ENCODE measurements at regions not wholly inside any gene's neighbourhood (a gene's known extent, or its start where the extent isn't known, plus 50 kb on each side); places are given as distances from the start of the nearest gene placed in this dataset.

DNA sequence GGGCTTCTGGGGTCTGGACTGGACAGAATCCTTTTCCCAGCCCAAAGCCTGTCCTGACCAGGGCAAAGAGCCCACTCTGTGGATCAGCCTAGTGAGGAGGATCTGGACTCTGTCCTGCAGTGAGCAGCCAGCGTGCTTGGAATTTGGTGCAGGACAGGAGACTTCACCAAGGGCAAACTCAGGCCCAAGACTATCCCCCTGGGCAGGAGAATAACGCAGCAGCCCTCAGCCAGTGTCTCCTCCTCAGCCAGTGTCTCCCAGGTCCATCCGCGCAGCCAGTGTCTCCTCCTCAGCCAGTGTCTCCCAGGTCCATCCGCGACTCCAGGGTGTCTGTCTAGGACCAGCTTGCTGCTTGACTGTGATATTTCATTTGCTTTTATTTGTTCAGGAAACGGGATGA lies 1334.0 kb downstream of the TBC1D22A start:
- no peak for ATAC-seq
- TF ChIP-seq, protein P1, sequence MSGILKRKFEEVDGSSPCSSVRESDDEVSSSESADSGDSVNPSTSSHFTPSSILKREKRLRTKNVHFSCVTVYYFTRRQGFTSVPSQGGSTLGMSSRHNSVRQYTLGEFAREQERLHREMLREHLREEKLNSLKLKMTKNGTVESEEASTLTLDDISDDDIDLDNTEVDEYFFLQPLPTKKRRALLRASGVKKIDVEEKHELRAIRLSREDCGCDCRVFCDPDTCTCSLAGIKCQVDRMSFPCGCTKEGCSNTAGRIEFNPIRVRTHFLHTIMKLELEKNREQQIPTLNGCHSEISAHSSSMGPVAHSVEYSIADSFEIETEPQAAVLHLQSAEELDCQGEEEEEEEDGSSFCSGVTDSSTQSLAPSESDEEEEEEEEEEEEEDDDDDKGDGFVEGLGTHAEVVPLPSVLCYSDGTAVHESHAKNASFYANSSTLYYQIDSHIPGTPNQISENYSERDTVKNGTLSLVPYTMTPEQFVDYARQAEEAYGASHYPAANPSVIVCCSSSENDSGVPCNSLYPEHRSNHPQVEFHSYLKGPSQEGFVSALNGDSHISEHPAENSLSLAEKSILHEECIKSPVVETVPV (CRISPR knock-in tag; IDR thresholded peaks at IDR 0.05): no peak
- no peak for TF ChIP-seq ZC3H10 (CRISPR knock-in tag; IDR thresholded peaks at IDR 0.05)
- TF ChIP-seq RARB (CRISPR knock-in tag; IDR thresholded peaks at IDR 0.05): no peak
- TF ChIP-seq ZNF565 (CRISPR knock-in tag; conservative IDR thresholded peaks at IDR 0.05; ENCODE audit: low read depth): no peak
- TF ChIP-seq ZFP30 (CRISPR knock-in tag; IDR thresholded peaks at IDR 0.05): no peak
- no peak for TF ChIP-seq ZFP3 (CRISPR knock-in tag; IDR thresholded peaks at IDR 0.05)
- TF ChIP-seq ARNTL (CRISPR knock-in tag; IDR thresholded peaks at IDR 0.05; ENCODE audit: borderline replicate concordance, low read depth): no peak
- TF ChIP-seq, protein P2, sequence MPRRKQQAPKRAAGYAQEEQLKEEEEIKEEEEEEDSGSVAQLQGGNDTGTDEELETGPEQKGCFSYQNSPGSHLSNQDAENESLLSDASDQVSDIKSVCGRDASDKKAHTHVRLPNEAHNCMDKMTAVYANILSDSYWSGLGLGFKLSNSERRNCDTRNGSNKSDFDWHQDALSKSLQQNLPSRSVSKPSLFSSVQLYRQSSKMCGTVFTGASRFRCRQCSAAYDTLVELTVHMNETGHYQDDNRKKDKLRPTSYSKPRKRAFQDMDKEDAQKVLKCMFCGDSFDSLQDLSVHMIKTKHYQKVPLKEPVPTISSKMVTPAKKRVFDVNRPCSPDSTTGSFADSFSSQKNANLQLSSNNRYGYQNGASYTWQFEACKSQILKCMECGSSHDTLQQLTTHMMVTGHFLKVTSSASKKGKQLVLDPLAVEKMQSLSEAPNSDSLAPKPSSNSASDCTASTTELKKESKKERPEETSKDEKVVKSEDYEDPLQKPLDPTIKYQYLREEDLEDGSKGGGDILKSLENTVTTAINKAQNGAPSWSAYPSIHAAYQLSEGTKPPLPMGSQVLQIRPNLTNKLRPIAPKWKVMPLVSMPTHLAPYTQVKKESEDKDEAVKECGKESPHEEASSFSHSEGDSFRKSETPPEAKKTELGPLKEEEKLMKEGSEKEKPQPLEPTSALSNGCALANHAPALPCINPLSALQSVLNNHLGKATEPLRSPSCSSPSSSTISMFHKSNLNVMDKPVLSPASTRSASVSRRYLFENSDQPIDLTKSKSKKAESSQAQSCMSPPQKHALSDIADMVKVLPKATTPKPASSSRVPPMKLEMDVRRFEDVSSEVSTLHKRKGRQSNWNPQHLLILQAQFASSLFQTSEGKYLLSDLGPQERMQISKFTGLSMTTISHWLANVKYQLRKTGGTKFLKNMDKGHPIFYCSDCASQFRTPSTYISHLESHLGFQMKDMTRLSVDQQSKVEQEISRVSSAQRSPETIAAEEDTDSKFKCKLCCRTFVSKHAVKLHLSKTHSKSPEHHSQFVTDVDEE (CRISPR knock-in tag; IDR thresholded peaks at IDR 0.05): no peak
- TF ChIP-seq ISL1 (CRISPR knock-in tag; IDR thresholded peaks at IDR 0.05): no peak
- no peak for TF ChIP-seq BACH2 (CRISPR knock-in tag; IDR thresholded peaks at IDR 0.05; ENCODE audit: borderline replicate concordance)
- no peak for TF ChIP-seq CSDC2 (CRISPR knock-in tag; IDR thresholded peaks at IDR 0.05)
- TF ChIP-seq ZNF70 (CRISPR knock-in tag; IDR thresholded peaks at IDR 0.05): no peak

DNA sequence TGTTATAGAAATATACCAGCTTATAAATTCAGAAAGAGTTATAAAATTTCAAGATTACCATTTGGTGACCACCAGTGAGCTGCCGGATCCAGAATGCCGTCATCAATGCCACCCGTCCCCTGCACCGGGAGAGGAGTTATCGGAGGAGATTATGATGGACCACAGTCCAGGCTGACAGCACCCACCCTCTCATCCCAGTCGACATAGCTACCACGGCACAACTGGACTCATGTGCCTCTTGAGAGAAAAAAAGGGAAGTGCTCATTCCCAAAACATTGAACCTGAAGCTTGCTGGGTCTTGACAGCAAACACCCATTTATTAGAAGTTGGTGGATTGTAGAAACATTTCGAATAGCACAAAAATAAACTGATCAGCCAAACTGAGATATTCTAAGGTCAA lies 1331.5 kb downstream of the TBC1D22A start:
- no peak for ATAC-seq
- TF ChIP-seq, protein P3, sequence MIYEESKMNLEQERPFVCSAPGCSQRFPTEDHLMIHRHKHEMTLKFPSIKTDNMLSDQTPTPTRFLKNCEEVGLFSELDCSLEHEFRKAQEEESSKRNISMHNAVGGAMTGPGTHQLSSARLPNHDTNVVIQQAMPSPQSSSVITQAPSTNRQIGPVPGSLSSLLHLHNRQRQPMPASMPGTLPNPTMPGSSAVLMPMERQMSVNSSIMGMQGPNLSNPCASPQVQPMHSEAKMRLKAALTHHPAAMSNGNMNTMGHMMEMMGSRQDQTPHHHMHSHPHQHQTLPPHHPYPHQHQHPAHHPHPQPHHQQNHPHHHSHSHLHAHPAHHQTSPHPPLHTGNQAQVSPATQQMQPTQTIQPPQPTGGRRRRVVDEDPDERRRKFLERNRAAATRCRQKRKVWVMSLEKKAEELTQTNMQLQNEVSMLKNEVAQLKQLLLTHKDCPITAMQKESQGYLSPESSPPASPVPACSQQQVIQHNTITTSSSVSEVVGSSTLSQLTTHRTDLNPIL (CRISPR knock-in tag; IDR thresholded peaks at IDR 0.05; ENCODE audit: low read depth): no peak
- TF ChIP-seq TCF4 (CRISPR knock-in tag; IDR thresholded peaks at IDR 0.05; ENCODE audit: borderline replicate concordance) (no peak), BACH2 (CRISPR knock-in tag; IDR thresholded peaks at IDR 0.05; ENCODE audit: borderline replicate concordance) (no peak), ZFP30 (CRISPR knock-in tag; IDR thresholded peaks at IDR 0.05) (no peak), GLIS3 (CRISPR knock-in tag; IDR thresholded peaks at IDR 0.05) (no peak), RARB (CRISPR knock-in tag; IDR thresholded peaks at IDR 0.05) (no peak), ZNF8 (CRISPR knock-in tag; IDR thresholded peaks at IDR 0.05) (no peak), ZC3H10 (CRISPR knock-in tag; IDR thresholded peaks at IDR 0.05) (no peak), OSR1 (CRISPR knock-in tag; IDR thresholded peaks at IDR 0.05) (no peak), ZNF565 (CRISPR knock-in tag; conservative IDR thresholded peaks at IDR 0.05; ENCODE audit: low read depth) (no peak)
- TF ChIP-seq, protein P4, sequence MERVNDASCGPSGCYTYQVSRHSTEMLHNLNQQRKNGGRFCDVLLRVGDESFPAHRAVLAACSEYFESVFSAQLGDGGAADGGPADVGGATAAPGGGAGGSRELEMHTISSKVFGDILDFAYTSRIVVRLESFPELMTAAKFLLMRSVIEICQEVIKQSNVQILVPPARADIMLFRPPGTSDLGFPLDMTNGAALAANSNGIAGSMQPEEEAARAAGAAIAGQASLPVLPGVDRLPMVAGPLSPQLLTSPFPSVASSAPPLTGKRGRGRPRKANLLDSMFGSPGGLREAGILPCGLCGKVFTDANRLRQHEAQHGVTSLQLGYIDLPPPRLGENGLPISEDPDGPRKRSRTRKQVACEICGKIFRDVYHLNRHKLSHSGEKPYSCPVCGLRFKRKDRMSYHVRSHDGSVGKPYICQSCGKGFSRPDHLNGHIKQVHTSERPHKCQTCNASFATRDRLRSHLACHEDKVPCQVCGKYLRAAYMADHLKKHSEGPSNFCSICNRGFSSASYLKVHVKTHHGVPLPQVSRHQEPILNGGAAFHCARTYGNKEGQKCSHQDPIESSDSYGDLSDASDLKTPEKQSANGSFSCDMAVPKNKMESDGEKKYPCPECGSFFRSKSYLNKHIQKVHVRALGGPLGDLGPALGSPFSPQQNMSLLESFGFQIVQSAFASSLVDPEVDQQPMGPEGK (CRISPR knock-in tag; IDR thresholded peaks at IDR 0.05; ENCODE audit: borderline replicate concordance): no peak
- TF ChIP-seq, protein P5, sequence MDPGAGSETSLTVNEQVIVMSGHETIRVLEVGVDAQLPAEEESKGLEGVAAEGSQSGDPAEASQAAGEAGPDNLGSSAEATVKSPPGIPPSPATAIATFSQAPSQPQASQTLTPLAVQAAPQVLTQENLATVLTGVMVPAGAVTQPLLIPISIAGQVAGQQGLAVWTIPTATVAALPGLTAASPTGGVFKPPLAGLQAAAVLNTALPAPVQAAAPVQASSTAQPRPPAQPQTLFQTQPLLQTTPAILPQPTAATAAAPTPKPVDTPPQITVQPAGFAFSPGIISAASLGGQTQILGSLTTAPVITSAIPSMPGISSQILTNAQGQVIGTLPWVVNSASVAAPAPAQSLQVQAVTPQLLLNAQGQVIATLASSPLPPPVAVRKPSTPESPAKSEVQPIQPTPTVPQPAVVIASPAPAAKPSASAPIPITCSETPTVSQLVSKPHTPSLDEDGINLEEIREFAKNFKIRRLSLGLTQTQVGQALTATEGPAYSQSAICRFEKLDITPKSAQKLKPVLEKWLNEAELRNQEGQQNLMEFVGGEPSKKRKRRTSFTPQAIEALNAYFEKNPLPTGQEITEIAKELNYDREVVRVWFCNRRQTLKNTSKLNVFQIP (CRISPR knock-in tag; IDR thresholded peaks at IDR 0.05; ENCODE audit: borderline replicate concordance, low read depth): no peak

DNA sequence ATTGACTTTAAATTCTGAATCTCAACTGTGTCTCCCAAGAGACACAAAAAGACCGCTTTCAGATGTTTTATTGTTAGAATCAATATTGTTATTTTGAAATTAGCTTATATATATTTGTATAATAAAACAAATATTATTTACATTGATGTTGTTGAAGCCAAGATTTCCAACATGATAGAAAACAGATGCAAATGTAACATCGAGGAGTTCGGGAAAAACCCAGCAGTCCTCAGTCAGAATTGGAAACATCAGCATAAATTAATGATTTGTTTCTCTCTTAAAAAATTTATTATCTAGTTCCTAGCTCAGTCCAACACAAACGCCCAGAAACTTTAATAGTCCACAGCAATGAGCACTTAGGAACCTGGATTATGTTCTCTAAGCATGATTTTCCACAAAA lies 1330.4 kb downstream of the TBC1D22A start:
- TF ChIP-seq GLIS3 (CRISPR knock-in tag; IDR thresholded peaks at IDR 0.05) (no peak), ZFP30 (CRISPR knock-in tag; IDR thresholded peaks at IDR 0.05) (no peak), TCF4 (CRISPR knock-in tag; IDR thresholded peaks at IDR 0.05; ENCODE audit: borderline replicate concordance) (no peak), CSDC2 (CRISPR knock-in tag; IDR thresholded peaks at IDR 0.05) (no peak), ZNF565 (CRISPR knock-in tag; conservative IDR thresholded peaks at IDR 0.05; ENCODE audit: low read depth) (no peak), OSR1 (CRISPR knock-in tag; IDR thresholded peaks at IDR 0.05) (no peak), ZNF8 (CRISPR knock-in tag; IDR thresholded peaks at IDR 0.05) (no peak)
- TF ChIP-seq, protein P1 (CRISPR knock-in tag; IDR thresholded peaks at IDR 0.05): no peak

More for the DNA sequence above, 1330.4 kb downstream of the TBC1D22A start:
- ATAC-seq: no peak

Measured in SK-N-SH treated with all-trans-retinoic acid at 6 μM for 48 hours (cell line).